ENCODE measurements at regions not wholly inside any gene's neighbourhood (a gene's known extent, or its start where the extent isn't known, plus 50 kb on each side); places are given as distances from the start of the nearest gene placed in this dataset.
A peak's percentile ranks its signal among the peaks of the same experiment; 100 is the strongest.

DNA sequence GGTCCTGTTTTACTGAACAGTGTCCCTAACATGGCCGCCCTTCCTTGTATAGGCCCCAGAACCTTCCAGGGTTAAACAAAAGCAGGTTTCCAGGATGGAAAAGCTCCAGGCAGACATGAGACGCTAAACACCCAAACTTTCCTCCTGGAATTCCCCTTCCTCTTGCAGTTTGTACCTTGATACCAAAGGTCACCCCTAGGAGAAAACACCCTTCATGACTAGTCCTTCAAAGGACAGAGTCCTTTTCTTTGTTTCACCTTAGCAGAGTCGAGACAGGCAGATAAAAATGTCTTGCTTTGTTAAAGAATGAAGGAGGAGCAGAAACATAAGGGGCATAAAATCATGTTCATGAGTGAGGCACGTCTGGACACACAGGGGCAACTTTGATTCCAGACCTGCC is 247.5 kb downstream of the BCOR start:
- DNase-seq: no peak

DNA sequence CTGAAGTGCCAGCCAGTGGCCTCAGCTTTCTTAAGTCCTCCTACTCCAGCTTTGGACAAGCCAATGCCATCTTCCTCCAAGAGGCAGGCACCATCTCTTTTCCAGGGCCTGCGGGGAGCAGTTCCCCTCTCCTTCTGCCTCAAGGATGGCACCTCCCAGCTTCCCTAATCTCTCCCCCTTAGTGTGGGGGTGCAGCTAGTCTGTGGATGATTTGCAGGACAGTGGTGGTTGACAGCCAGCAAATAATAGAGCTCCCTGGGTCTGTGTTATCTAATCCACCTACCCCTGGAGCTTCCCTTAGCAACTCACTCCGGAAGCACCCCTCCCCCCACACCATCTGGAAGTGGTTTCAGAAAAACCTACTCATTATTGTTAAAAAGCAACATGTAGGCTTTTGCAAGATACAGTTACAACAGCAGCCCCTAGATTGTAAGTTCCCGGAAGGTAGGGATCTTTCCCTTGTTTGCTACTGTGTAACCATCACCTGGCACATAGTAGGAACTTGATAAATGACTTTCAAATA is 247.1 kb downstream of the BCOR start:
- peak; percentile 81 for DNase-seq

DNA sequence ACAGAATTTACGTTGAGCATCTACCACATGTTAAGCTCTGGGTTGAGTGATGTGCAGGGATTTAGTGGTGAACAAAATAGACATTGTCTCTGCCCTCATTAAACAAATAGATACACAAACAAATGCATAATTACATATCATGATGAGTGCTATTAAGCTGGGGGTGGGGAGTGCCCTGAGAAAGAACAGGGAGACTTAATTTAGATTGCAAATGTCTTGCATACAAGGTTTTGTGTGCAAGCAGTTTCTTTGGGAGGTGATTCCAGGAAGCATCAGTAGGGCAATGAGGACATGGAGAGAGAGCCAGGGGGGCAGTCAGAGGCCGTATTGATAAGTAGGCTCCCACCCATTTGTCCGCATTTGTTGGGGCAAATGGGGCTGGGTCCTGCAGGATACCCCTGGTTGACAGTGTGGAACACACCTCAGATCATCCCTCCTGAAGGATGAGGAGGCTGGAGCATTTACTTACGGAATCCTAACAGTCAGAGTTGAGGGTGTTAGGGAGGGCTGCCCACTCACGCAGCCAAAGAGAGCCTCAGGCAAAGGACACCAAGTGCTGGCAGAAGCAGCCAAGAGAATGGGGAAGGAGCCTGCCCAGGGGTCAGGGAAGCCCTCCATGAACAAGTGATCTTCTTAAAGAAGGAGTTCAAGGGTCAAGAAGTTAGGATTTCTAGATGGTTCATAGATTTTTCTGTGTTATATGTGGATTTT is 245.9 kb downstream of the BCOR start:
- no peak for DNase-seq

DNA sequence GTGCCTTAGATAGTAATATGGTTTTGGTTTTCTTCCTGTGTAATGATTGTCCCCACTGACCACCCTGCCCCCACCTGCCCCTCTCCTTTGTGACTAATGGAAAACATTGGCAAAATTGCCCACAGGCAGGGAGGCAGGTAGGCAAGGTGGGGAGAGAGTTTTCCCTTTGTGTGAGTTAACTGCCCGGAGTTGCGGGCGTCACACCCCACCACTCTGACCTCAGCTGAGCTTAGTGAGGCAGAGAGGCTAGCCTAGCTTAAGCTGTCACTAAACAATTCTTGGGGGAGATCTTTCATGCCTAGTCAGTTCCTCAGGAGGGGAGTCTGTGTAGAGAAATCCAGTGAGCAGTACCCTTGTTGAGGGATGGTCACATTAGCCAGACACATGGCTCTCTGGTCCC is 245.3 kb downstream of the BCOR start:
- DNase-seq: no peak

DNA sequence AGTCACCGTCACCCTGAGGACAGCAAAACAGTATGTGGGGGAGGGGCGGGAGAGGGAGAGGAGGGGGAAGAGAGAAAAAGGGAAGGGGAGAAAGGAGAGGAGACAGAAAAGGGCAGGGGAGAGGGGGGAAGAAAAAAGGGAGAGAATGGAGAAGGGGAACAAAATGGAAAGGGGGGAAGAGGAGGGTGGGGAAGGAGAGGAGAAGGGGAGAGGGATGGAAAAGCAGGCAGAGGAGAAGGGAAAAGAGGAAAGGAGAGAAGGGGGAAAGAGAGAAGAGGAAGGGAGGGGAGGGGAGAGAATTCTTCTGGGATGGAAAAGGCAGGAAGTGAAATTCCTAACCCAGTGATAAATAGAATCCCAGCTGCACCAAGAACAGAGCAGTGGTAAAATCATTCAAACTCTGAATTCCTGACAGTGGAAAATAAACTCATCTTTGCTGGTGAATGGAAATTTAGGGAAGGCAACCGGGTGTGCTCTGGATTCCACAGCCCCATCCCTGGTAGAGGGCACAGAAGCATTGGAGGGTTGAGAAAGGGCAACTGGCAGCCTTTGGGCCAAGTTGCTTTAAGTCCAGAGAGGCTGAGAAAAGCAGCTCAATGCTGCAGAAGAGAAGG is 244.2 kb downstream of the BCOR start:
- no peak for DNase-seq

DNA sequence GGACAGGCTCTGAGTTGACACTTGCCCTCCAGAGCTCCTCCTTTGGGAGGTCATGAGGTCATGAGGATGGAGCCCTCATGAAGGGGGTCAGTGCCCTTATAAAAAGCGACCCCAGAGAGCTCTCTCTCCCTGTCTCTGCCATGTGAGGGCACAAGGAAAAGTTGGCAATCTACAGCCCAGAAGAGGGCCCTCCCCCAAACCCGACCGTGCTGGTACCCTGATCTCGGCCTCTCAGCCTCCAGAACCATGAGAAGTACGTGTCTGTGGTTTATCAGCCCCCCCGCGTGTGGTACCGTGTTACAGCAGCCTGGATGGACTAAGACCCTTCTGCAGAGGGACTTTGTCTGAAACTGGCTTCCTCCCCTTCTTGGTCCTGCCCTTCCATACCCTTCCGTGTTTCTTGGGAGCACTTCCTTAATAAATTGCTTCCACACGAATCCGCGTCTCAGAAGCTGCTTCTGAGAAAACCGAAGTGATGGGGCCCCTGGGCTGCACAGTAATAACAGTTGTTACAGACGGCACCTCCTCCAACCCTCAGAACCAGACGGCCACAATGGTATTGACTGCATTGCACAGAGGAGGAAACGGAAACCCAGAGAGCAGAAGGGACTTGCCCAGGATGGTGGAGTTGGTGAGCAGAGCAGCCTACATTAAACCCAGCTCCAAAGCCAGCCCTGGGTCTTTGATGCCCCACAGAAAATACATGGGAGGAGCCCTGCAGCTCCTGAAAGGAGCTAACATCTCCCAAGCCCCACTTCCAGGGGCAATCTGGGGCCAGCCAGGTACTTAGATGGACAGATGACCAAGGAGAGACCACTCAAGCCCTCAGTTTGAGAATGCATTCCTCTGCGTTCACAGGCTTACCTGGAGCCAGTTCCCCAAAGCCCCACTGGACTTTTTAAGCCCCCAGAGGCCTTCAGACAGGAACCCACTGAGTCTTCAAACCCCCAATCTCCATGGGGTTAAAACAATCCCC is 242.7 kb downstream of the BCOR start:
- DNase-seq: no peak

DNA sequence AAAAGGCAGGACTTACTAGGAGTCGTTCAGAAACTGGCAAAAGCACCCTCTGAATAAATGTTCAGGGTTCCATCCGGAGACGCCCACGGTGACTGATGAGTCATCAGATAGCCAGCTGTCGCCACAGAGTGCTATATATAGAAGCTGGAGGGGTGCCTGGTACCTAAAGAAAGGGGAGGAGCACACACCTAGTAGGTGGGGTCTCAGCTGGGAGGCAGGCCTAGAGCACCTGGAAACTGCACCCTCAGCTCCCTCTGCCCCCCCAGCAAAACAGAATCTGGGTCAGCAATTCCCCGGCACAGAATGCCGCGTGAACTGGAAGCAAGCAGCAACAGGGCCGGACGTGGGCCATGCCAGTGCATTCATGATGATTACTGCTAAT is 242.0 kb downstream of the BCOR start:
- peak; percentile 78 for DNase-seq

DNA sequence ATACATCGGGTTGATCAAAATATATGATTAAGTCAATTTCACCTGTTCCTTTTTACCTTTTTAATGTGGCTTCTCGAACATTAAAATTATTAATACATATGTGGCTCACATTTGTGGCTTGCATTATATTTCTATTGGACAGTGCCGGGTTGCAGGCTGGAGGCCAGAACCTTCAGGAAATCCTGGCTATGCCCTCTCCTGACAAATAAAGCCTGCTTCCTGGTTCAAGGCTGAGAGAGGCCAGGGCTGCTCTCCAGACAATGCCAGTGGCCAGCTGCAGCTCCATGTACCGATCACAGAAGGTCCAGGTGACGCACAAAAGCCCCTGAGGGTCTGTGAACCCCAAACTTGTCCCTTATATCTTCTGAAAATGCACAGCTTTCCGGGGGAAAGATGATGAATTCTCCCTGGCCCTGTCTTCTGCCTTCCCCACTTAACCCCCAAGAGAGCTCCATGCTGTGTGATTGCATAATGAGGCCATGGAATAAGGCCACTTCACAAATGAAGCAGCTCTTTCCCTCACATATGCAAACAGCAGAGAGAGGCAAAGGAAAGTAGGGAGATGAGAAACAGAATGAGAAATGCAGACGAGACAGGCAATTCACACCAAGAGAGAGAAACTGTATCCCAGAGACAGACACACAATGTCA is 241.2 kb downstream of the BCOR start:
- DNase-seq: no peak

DNA sequence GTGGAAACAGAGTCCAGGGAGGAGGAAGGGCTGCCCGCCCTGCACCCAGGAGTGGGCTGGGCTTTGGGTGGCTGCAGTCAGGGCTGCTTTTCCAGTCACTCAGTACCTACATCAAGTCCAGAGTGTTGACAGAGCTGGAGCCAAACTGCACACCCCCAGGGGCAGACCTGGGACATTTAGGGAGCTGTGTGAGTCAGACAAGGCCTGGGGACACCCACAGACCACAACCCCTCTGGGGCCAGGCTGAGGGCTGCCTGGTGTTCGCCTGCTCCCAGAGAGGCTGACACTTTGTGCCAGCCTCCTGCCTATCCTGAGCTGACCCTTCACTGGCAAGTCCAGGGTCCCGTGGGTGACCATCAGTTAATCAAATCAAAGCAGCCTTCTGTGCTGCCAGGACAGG is 240.0 kb downstream of the BCOR start:
- DNase-seq: no peak

DNA sequence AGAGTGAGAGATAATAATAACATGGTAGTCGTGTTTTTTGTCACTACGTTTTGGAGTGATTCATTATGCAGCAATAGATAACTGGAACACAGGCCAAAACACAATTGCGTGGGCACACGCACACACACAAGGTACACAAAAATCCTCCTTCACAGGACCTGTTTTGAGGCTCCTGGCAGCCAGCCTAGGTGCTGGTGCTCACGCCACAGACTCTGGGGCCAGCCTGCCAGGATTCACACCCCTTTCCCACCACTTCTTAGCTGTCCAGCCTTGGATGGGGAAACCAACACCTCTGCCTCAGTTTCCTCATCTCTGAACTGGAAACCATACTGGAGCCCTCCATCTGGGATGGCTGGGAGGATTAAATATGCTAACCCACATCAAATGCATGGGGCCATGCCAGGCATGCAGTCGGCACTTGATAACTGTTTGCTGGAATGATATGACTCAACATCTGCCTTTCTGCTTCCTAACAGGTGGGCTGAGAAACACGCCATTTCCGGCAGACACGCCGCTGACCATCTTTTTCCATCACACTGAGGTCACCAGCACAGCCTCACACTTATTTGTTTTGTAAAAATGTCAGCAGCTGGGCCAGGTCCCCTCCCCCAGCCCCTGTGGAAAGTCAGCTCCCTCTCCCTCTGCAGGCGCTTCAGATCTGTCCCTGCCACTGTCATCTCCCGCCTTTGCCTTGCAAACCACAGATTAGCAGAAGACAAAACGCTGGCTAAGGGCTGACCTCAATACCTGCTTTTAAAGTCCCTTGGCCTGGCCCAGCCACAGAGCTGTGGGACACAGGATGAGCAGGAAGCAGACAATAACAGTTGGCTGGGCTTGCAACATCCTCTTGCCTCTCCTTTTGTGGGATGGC is 237.5 kb downstream of the BCOR start:
- DNase-seq: peak; percentile 10

DNA sequence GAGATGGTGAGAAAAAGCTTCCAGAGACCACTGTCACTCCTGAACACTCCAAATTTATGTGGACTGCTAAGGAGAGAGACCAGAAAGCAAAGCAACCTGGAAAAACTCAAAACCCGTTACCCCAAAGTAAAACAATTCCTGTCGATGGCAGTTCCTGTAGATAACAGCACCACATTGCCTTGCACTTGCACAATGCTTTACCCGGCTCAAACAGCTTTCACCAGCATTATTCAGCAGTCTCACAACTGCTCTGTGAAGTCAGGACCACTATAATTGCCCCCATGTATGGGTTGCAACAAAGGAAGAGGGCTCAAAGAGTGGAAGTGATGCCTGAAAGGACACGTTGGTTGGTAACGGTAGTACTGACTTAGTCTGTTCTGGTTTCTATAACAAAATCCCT is 234.8 kb downstream of the BCOR start:
- no peak for DNase-seq

DNA sequence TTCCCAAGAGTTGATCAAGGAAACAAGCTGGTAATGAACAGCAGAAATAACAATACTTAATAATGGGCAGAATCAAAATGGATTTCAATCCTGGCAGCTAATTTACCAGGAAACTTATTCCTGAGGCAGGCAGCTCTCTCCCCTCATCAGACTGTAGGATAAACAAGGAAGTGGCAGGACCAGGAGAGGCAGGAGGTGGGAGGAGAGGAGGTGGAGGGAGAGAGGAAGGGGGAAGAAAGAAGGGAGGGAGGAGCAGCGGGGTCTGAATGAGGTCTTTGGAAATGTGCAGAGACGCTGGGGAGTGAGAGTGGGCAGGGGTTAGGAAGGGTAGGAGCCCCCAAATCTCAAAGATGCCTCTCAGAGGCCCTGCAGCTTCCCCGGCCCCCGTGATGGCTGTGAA is 231.5 kb downstream of the BCOR start:
- DNase-seq: no peak

DNA sequence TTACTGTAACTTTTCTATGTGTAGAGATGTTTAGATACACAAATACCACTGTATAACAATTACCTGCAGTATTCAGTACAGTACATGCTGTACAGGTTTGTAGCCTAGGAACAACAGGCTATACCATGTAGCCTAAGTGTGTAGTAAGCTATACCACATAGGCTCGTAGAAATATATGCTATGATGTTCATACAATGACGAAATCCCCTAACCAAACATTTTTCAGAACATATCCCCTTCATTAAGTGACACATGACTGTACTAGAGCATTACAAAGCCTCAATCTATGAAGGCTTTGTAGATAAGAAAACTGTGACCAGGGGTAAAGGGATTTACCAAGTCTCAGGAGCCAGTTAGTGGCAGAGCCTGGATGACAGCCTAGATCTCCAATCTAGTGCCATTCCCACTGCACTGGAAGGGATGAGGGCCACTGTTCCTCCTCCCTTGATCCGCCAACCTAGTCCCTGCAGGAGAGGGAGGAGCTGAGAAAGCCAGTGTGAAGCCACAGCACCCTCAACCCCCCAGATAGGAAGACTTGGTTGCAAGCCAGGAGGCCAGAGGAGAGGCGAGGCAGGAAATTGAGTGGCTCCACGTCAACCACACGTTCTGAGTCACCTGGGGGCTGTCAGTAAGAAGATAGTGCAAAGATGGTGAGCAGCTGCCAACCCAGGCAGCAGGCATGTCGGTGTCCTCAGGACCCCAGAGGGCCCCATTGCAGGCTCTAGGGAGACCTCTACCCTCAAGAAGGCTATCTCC is 227.7 kb downstream of the BCOR start:
- DNase-seq: no peak

DNA sequence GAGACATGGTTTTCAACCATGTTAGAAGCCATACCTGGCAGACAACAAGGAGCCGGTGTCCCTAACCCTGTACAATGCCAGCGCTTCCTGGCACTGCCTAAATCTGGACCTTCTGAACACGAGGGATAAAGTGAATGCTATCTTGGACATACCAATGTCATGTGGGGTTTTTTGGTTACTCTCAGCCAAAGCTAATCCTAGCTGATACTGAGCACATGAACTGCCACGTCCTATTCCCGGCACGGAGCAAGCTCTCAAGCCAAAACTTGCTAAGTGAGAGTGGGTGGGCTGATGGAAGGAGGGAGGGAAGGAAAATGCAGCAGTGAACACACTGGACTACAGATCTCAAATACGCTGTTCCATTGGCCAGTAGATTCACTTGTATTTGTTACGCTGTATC is 226.1 kb downstream of the BCOR start:
- no peak for DNase-seq

DNA sequence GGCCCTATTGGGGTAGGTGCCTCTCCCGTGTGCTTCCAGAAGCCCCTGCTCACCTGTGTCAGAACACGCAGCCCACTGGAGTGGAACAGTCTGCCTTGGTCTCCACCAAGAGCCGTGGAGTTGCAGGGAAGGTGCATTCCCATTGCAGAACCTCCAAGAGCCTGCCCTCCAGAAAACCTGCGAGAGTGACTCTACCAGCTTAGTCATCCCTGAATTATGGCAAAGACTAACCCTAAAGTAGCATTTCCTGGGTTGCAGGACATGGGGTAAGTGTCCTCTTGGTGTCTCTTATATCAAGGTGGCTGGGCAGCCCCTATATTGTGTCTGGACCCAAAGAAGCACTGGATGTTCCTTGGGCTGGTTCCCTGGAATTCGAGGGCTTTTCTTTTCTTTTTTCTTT is 224.6 kb downstream of the BCOR start:
- no peak for DNase-seq

DNA sequence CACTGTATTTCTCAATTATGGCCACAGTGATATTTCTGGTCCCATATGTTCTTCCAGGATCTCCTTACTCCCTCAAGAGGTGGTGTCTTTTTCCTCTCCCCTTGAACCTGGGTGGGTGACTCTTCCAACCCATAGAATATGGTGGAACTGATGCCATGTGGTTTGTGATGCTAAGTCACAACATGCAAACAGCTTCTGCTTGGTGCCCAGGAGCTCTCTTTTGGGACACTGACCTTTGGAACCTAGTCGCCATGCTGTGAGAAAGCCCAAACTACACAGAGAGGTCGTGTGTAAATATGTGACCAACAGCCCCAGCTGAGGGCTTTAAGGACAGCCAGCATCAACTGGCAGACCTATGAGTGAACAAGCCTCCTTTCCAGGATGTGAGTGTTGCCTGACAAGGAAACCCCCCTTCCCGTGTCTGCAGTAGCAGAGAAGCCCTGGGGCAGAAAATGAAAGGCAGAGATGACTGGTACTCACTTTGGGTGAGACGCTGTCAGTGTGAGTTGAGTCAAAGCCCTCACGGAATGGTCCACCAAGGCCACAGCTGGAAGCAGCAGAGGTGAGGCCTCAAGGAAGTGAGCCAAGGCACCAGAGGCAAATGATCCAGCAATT is 223.4 kb downstream of the BCOR start:
- no peak for DNase-seq

DNA sequence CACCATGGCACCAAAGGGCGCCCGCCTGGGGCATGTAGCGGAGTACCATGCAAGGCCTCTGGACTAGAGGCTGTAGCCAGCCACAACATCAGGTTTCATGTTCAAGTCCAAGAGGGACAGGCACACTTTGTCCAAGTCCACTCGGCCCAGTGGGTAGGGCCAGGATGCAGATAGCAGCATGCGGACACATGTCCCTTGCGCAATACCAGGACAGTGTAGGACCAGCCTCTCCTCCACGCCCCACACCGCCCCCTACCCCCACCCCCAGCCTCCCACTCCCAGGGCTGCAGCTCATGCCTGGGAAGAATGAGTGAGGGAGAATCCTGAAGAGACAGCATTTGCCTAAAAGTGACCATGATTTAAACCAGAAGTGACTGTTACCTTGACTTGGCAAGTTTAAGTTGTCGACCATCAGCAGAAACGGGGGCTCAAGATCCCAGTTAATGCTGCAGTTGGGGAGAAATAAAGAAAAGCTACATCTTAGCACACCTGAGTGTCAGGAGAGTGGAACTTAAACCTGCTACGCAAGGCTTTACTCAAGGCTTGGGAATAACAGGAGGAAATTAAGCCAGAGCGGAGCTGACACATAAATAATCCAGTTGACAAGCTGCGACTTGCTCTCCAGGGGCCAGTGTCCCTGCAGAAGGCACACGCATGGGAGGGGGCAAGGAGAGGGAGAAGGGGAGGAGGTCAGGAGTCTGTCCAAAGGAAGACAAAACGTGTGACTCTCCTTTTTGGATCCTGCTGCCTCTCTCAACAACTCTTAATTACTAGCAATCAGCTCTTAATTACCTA is 221.7 kb downstream of the BCOR start:
- no peak for DNase-seq

DNA sequence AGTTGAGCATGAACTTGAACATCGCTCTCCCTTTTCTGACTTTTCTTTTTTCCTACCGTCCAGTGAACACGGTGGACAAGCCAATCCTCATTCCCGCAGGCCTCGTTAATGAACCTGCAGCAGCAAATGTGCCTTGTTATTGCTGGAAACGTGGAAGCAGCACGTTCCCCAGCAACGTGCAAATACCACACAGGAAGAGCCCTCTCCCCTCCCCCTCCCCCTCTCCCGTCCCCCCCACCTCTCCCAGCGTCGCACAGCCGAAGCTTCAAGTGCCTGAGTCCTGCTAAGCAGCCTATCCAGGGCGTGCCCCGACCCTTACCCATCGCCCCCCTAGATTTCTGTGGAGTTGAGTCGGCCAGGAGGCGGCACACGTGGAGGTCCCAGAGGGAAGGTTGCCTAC is 219.9 kb downstream of the BCOR start:
- DNase-seq: no peak

DNA sequence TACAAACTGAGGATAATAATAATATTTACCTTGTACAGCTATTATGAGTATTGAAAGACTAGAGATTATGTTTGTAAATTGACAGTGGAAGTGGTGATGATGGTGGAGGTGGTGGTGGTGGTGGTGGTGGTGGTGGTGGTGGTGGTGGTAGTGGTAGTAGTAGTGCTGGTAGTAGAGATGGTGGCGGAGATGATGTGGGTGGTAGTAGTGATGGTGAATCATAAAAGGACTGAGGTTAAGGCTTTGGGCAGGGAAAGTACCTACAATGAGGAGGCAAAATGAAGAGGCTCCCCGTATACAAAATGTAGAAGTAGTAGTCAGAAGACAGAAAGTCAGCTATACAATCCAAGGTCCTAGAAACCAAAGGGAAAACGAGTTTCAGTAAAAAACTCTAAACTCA is 214.1 kb downstream of the BCOR start:
- no peak for DNase-seq

DNA sequence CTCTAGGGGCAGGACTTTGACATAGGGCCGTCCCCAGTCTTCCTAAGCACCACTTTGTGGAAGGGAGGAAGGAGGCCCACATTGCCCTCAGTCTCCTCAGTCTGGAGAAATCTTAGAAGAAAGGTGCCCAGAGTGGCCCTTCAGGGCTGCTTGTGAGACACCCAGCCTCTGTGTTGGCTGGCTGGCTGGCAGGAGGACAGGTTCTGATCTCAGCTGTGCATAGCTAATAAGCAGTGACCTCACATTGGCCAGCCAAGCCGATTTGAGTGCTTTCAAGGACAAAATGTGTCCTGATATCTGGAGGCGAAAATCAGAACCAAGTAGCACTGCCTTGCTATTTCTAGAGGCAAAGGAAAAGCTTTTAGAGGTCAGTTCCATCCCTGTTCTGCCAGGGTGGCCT is 211.5 kb downstream of the BCOR start:
- no peak for DNase-seq

Measured in NCI-H2171 (cell line).